A549 (cell line): ENCODE measurements at regions not wholly inside any gene's neighbourhood (a gene's known extent, or its start where the extent isn't known, plus 50 kb on each side); places are given as distances from the start of the nearest gene placed in this dataset.

ENCODE experiments used
- EP300 ChIP-seq, 2 experiments: fragments of >200 bp; sonication (Bioruptor Twin); formaldehyde crosslinking; IDR thresholded peaks; 2 replicates in 1 of 2; 3 replicates in 1 of 2; pipeline ENCODE4 v1.6.1; 2016 to 2017
- MYC ChIP-seq: IDR thresholded peaks from 2 replicates; pipeline ENCODE4 v1.6.1; 2012; ENCODE audit warnings: mild to moderate bottlenecking, inconsistent platforms, low read length, improper control_type of control experiment, borderline replicate concordance
- PHF8 ChIP-seq: fragments of 200-600 bp; sonication (generic); IDR thresholded peaks from 2 replicates; pipeline ENCODE4 v1.6.1; 2016; ENCODE audit warnings: low read depth, mild to moderate bottlenecking, antibody characterized with exemption, moderate library complexity, borderline replicate concordance
- RCOR1 ChIP-seq: fragments of 150-350 bp; IDR thresholded peaks from 2 replicates; pipeline ENCODE4 v1.6.1; 2014; ENCODE audit warnings: antibody characterized with exemption, low read length, low read depth
- SREBF2 ChIP-seq: fragments of 450-650 bp; IDR thresholded peaks from 2 replicates; pipeline ENCODE4 v1.6.1; 2014; ENCODE audit warnings: mild to moderate bottlenecking, moderate library complexity

DNA sequence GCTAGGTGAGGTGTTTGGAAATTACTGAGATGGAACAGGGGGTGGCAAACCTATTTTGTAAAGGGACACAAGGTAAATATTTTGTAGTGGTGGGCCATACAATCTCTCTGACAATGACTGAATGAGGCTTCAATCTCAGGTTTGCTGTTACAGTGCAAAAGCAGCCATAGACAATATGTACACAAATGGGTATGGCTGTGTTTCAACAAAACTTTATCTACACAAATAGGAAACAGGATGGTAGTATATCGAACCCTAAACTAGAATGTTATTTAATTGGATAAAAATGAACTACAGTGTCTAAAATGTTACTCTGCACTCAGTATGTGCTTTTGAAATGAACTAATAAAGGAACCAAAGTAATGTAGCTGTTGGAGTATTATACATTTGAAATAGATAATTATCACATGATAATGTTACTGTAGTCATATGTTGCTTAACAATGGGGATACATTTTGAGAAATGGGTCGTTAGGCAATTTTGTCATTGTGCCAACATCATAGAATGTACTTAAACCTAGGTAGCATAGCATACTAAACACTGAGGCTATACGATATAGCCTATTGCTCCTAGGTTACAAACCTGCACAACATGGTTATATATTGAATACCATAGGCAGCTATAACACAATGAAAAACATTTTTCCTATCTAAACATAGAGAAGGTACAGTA, 495.2 kb upstream of the TBL1XR1 start:
- TF ChIP-seq EP300 (IDR thresholded peaks at IDR 0.05) (no peak), PHF8 (no peak), SREBF2 (no peak), MYC (no peak), RCOR1 (no peak)
